ENCODE measurements at regions not wholly inside any gene's neighbourhood (a gene's known extent, or its start where the extent isn't known, plus 50 kb on each side); places are given as distances from the start of the nearest gene placed in this dataset.

DNA sequence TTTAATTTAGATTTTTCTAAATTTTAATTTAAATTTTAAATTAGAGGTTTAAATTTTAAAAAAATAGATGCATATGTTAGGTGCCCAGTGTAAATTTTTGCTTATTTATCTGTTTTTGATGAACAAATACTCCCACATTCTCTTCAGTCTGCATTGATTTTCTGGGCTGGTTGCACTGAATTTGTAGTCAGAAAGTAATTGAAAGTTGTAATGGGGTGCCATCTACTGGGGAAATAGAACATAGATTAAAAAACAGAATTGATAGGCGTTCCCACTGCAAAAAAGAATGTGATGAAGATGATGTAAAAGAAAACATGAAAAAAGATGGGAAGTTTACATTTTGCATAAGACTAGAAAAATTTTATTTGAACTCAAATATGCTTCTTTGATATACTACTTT, 51.7 kb upstream of the CCDC85A start:
- H3K9me2 ChIP-seq (replicated peaks; ENCODE audit: insufficient read depth, low read length) = no peaks in the 10 kb centered on the region
- no peaks in the 10 kb centered on the region for H3K36me3 ChIP-seq (ENCODE audit: low read length)
- H3K4me3 ChIP-seq (ENCODE audit: insufficient read depth, low read length, poor library complexity, severe bottlenecking) = no peak overlapping the region
- no peak overlapping the region for H3K9ac ChIP-seq (ENCODE audit: low read length)
- TF ChIP-seq CTCF (IDR thresholded peaks at IDR 0.05; ENCODE audit: insufficient read depth, low read length, poor library complexity, severe bottlenecking) = peak; percentile 20
- TF ChIP-seq EZH2phosphoT487 (conservative IDR thresholded peaks at IDR 0.05; ENCODE audit: low read length) = no peak
- no peak overlapping the region for H3K27ac ChIP-seq (ENCODE audit: low read depth, low read length)
- no peaks in the 10 kb centered on the region for H4K20me1 ChIP-seq (ENCODE audit: low read depth, low read length)
- H3K27me3 ChIP-seq (ENCODE audit: low read length) = no peaks in the 10 kb centered on the region
- H2AFZ ChIP-seq (ENCODE audit: low read depth, low read length, severe bottlenecking) = no peak overlapping the region
- H3K4me2 ChIP-seq (ENCODE audit: low read depth, low read length, poor library complexity, severe bottlenecking) = no peak overlapping the region
- H3F3A ChIP-seq (ENCODE audit: insufficient read depth) = no peaks in the 10 kb centered on the region
- no peaks in the 10 kb centered on the region for H3K9me3 ChIP-seq (ENCODE audit: insufficient read depth, low read length)
- H3K79me2 ChIP-seq (ENCODE audit: insufficient read depth, low read length) = no peaks in the 10 kb centered on the region

GRCh38 chr2:56133441-56133840, 50.3 kb upstream of the CCDC85A start:
- TF ChIP-seq CTCF (IDR thresholded peaks at IDR 0.05; ENCODE audit: insufficient read depth, low read length, poor library complexity, severe bottlenecking) (no peak), EZH2phosphoT487 (conservative IDR thresholded peaks at IDR 0.05; ENCODE audit: low read length) (no peak)
- Histone ChIP-seq H2AFZ (ENCODE audit: low read depth, low read length, severe bottlenecking) (no peak overlapping the region), H3K9me3 (ENCODE audit: insufficient read depth, low read length) (no peaks in the 10 kb centered on the region)

DNA sequence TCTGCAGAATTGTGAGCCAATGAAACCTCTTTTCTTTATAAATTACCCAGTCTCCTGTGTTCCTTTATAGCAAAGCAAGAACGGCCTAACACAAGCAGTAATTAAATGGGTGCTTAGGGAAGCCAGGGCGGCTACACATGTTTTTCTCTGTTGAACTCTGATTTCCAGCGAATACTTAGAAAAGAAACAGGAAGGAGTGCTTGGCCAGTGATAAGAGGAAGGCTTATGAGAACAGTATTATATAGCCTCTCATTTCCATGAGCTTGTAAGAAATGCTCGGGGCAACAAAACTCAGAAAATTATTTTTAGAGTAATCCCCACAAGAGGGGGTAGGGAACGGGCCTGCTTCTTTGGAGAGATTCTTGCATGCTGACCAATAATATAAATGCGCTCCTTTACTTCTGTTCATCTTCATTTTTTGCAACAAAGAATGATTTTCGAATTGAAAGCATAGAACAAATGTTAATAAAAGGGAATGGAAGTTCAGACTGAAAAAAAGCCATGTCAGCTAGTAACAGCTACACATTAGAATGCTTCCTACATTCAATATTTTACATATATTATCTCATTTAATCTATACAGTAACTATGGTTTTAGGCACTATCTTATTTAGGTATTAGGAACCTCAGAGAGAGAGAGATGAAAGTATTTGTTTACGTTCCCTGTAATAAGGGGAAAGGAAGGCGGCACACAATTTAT, 49.7 kb upstream of the CCDC85A start:
- no peak overlapping the region for H3K9ac ChIP-seq (ENCODE audit: low read length)
- no peak overlapping the region for H3K27ac ChIP-seq (ENCODE audit: low read depth, low read length)
- no peaks in the 10 kb centered on the region for H3F3A ChIP-seq (ENCODE audit: insufficient read depth)
- no peak overlapping the region for H3K4me2 ChIP-seq (ENCODE audit: low read depth, low read length, poor library complexity, severe bottlenecking)
- no peaks in the 10 kb centered on the region for H4K20me1 ChIP-seq (ENCODE audit: low read depth, low read length)
- no peaks in the 10 kb centered on the region for H3K36me3 ChIP-seq (ENCODE audit: low read length)
- no peak overlapping the region for H2AFZ ChIP-seq (ENCODE audit: low read depth, low read length, severe bottlenecking)
- no peaks in the 10 kb centered on the region for H3K27me3 ChIP-seq (ENCODE audit: low read length)
- no peaks in the 10 kb centered on the region for H3K9me3 ChIP-seq (ENCODE audit: insufficient read depth, low read length)
- TF ChIP-seq EZH2phosphoT487 (conservative IDR thresholded peaks at IDR 0.05; ENCODE audit: low read length) = no peak
- no peak for TF ChIP-seq CTCF (IDR thresholded peaks at IDR 0.05; ENCODE audit: insufficient read depth, low read length, poor library complexity, severe bottlenecking)
- H3K9me2 ChIP-seq (replicated peaks; ENCODE audit: insufficient read depth, low read length) = no peaks in the 10 kb centered on the region
- no peaks in the 10 kb centered on the region for H3K79me2 ChIP-seq (ENCODE audit: insufficient read depth, low read length)
- no peak overlapping the region for H3K4me3 ChIP-seq (ENCODE audit: insufficient read depth, low read length, poor library complexity, severe bottlenecking)

More at GRCh38 chr2:56133441-56133840, 50.3 kb upstream of the CCDC85A start:
- Histone ChIP-seq H3K36me3 (ENCODE audit: low read length) (no peaks in the 10 kb centered on the region), H3K9ac (ENCODE audit: low read length) (no peak overlapping the region), H3K9me2 (replicated peaks; ENCODE audit: insufficient read depth, low read length) (no peaks in the 10 kb centered on the region), H3K27ac (ENCODE audit: low read depth, low read length) (no peak overlapping the region), H3K4me2 (ENCODE audit: low read depth, low read length, poor library complexity, severe bottlenecking) (no peak overlapping the region), H3F3A (ENCODE audit: insufficient read depth) (no peaks in the 10 kb centered on the region), H4K20me1 (ENCODE audit: low read depth, low read length) (no peaks in the 10 kb centered on the region), H3K4me3 (ENCODE audit: insufficient read depth, low read length, poor library complexity, severe bottlenecking) (no peak overlapping the region), H3K27me3 (ENCODE audit: low read length) (no peaks in the 10 kb centered on the region), H3K79me2 (ENCODE audit: insufficient read depth, low read length) (no peaks in the 10 kb centered on the region)
